C4-2B (cell line): ENCODE measurements at regions not wholly inside any gene's neighbourhood (a gene's known extent, or its start where the extent isn't known, plus 50 kb on each side); places are given as distances from the start of the nearest gene placed in this dataset.

Experiments used
- ZFX ChIP-seq: fragments of 450-650 bp; IDR thresholded peaks from 2 replicates; pipeline ENCODE4 v1.6.1; 2017
- TF ChIP-seq, protein P1 (sequence below): fragments of 450-650 bp; conservative IDR thresholded peaks from 2 replicates; pipeline ENCODE4 v1.5.1; 2017; ENCODE audit warnings: mild to moderate bottlenecking

GRCh38 chr2:49804111-49804510 lies 649.8 kb upstream of the FSHR start:
- TF ChIP-seq, protein P1, sequence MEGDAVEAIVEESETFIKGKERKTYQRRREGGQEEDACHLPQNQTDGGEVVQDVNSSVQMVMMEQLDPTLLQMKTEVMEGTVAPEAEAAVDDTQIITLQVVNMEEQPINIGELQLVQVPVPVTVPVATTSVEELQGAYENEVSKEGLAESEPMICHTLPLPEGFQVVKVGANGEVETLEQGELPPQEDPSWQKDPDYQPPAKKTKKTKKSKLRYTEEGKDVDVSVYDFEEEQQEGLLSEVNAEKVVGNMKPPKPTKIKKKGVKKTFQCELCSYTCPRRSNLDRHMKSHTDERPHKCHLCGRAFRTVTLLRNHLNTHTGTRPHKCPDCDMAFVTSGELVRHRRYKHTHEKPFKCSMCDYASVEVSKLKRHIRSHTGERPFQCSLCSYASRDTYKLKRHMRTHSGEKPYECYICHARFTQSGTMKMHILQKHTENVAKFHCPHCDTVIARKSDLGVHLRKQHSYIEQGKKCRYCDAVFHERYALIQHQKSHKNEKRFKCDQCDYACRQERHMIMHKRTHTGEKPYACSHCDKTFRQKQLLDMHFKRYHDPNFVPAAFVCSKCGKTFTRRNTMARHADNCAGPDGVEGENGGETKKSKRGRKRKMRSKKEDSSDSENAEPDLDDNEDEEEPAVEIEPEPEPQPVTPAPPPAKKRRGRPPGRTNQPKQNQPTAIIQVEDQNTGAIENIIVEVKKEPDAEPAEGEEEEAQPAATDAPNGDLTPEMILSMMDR = no peak
- no peak for TF ChIP-seq ZFX
